ENCODE measurements at regions not wholly inside any gene's neighbourhood (a gene's known extent, or its start where the extent isn't known, plus 50 kb on each side); places are given as distances from the start of the nearest gene placed in this dataset.

DNA sequence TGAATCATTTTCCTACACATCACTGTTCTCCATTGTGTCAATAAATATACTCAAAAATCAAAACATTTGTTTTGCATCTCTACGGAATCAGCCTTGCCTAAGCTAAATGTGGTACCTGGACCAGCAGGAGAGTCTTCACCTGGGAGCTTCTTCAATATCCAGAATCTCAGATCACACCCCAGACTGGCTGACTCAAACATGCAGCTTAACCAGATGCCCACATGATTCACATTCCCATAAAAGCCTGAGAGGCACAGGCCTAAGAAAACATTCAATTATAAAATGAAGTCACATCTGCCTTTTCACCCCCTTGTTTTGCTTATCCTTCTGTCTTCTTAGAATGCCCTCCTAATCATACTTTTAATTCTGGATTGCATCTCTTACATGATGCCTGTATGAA, 1045.5 kb upstream of the NXPH2 start:
- TF ChIP-seq POLR2A (IDR thresholded peaks at IDR 0.05): no peak
- TF ChIP-seq, protein P1, sequence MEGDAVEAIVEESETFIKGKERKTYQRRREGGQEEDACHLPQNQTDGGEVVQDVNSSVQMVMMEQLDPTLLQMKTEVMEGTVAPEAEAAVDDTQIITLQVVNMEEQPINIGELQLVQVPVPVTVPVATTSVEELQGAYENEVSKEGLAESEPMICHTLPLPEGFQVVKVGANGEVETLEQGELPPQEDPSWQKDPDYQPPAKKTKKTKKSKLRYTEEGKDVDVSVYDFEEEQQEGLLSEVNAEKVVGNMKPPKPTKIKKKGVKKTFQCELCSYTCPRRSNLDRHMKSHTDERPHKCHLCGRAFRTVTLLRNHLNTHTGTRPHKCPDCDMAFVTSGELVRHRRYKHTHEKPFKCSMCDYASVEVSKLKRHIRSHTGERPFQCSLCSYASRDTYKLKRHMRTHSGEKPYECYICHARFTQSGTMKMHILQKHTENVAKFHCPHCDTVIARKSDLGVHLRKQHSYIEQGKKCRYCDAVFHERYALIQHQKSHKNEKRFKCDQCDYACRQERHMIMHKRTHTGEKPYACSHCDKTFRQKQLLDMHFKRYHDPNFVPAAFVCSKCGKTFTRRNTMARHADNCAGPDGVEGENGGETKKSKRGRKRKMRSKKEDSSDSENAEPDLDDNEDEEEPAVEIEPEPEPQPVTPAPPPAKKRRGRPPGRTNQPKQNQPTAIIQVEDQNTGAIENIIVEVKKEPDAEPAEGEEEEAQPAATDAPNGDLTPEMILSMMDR (IDR thresholded peaks at IDR 0.05): no peak
